OCI-LY7 (cell line): ENCODE measurements at regions not wholly inside any gene's neighbourhood (a gene's known extent, or its start where the extent isn't known, plus 50 kb on each side); places are given as distances from the start of the nearest gene placed in this dataset.
"Not testable (repeated sequence)": the region's sequence is repeated elsewhere in the genome, so short reads cannot be mapped to it uniquely, and the experiment has no call there.

Source experiments
- CTCF ChIP-seq: fragments of 200-600 bp; sonication (generic); conservative IDR thresholded peaks from 2 replicates; pipeline ENCODE4 v1.5.1; 2014; ENCODE audit warnings: mild to moderate bottlenecking, antibody characterized with exemption, low read length, moderate library complexity, mixed read lengths
- EZH2phosphoT487 ChIP-seq: fragments of 200-600 bp; sonication (generic); IDR thresholded peaks from 2 replicates; pipeline ENCODE4 v1.6.1; 2018; ENCODE audit warnings: low read depth, borderline replicate concordance, mild to moderate bottlenecking, mixed run types, antibody characterized with exemption, low read length, moderate library complexity, mixed read lengths

- not testable (repeated sequence) for TF ChIP-seq CTCF, EZH2phosphoT487
Measured at GRCh38 chr5:45007102-45007501, 198.4 kb downstream of the MRPS30 start.
